Colonic mucosa (tissue), 4 donors: ENCODE measurements at regions not wholly inside any gene's neighbourhood (a gene's known extent, or its start where the extent isn't known, plus 50 kb on each side); places are given as distances from the start of the nearest gene placed in this dataset.

ENCODE experiments used
- DNase-seq: peaks from one replicate; pipeline ENCODE4 v3.0.0-alpha.2; 2020
- H3K27ac ChIP-seq: fragments of 200-600 bp; one replicate; pipeline ENCODE4 v1.8.0; 2021
- H3K27me3 ChIP-seq: fragments of 200-600 bp; one replicate; pipeline ENCODE4 v1.8.0; 2021
- H3K36me3 ChIP-seq: fragments of 200-600 bp; one replicate; pipeline ENCODE4 v1.8.0; 2021
- H3K4me1 ChIP-seq: fragments of 200-600 bp; one replicate; pipeline ENCODE4 v1.8.0; 2021; ENCODE audit warnings: mild to moderate bottlenecking
- H3K4me3 ChIP-seq: fragments of 200-600 bp; one replicate; pipeline ENCODE4 v1.8.0; 2021
- H3K9ac ChIP-seq, 2 donors: one replicate each; pipeline ENCODE4 v1.7.0; 2013; ENCODE audit warnings: control low read depth in 2 of 2, low read depth in 2 of 2, low read length in 2 of 2
- H3K9me3 ChIP-seq: fragments of 200-600 bp; one replicate; pipeline ENCODE4 v1.8.0; 2021
- intact Hi-C: fragments of 100-400 bp; cut with DNase I; formaldehyde crosslinking; loops from one replicate; pipeline ENCODE4 v1.14.1; 2022
- TF ChIP-seq, protein P1 (sequence below): fragments of 200-600 bp; IDR thresholded peaks from one replicate; pipeline ENCODE4 v1.8.0; 2022; ENCODE audit warnings: antibody characterized with exemption, mild to moderate bottlenecking
- donor health status: healthy.
- donor health status: DM: no; HTN: no; CAD: no.
- donor health status: DM: no; HTN: no; CAD: no.

DNA sequence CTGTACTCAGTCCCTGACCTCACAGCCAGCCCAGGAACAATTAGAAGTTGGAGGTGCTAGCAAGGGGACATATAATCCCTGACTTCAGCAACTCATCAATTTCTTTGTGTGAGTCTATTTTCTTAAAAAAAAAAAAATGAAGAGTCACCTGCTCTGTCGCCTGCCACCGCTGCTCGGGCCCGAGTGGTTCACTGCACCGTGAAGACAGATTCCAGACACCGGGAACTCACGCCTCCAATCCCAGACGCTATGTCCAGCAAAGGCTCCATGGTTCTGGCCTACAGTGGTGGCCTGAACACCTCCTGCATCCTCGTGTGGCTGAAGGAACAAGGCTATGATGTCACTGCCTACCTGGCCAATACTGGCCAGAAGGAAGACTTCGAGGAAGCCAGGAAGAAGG is 606.6 kb downstream of the PRELID2 start:
- no peak overlapping the region for H3K4me3 ChIP-seq
- TF ChIP-seq, protein P1, sequence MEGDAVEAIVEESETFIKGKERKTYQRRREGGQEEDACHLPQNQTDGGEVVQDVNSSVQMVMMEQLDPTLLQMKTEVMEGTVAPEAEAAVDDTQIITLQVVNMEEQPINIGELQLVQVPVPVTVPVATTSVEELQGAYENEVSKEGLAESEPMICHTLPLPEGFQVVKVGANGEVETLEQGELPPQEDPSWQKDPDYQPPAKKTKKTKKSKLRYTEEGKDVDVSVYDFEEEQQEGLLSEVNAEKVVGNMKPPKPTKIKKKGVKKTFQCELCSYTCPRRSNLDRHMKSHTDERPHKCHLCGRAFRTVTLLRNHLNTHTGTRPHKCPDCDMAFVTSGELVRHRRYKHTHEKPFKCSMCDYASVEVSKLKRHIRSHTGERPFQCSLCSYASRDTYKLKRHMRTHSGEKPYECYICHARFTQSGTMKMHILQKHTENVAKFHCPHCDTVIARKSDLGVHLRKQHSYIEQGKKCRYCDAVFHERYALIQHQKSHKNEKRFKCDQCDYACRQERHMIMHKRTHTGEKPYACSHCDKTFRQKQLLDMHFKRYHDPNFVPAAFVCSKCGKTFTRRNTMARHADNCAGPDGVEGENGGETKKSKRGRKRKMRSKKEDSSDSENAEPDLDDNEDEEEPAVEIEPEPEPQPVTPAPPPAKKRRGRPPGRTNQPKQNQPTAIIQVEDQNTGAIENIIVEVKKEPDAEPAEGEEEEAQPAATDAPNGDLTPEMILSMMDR = no peak
- H3K27ac ChIP-seq = no peak overlapping the region
- H3K4me1 ChIP-seq = no peaks in the 10 kb centered on the region
- no peak overlapping the region for H3K9ac ChIP-seq
- H3K27me3 ChIP-seq = no peaks in the 10 kb centered on the region
- no peaks in the 10 kb centered on the region for H3K36me3 ChIP-seq
- DNase-seq = no peak
- H3K9me3 ChIP-seq = no peaks in the 10 kb centered on the region
- intact Hi-C loops = no loop called here

DNA sequence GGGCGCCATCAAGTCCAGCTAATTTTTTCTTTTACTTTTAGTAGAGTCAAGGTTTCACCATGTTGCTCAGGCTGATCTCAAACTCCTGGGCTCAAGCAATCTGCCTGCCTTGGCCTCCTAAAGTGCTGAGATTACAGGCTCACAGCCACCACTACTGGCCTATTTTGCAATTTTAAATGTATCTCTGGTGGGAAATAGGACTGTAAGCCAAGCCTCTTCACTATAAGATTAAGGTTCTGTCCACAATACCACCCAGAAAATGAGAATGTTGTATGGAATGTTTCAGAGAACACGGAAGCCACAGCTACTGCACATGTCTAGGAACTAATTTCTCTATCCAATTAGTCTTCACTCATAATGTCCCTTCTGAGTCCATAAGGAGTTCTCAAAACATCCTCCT is 607.3 kb downstream of the PRELID2 start:
- Histone ChIP-seq H3K9me3 (no peaks in the 10 kb centered on the region), H3K4me3 (no peak overlapping the region), H3K27ac (no peak overlapping the region), H3K9ac (no peak overlapping the region), H3K36me3 (no peaks in the 10 kb centered on the region), H3K4me1 (no peaks in the 10 kb centered on the region), H3K27me3 (no peaks in the 10 kb centered on the region)
- TF ChIP-seq, protein P1 = no peak
- intact Hi-C loops = no loop called here
- DNase-seq = no peak

DNA sequence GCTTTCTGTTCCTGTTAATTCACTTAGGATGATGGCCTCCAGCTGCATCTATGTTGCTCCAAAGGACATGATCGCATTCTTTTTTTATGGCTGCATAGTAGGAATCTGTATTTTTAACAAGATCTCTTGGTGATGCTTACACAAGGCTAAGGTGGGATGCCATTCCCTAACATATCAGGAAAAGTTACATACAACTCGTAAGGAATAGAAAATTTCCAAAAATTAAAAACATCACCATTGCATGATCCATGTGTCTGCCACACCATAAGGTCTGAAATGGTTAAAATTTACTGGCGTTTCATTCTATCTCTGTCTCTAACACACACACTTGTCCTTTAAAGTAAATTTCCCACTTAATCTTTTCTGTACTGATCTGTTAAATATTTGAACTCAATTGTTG is 608.4 kb downstream of the PRELID2 start:
- Histone ChIP-seq H3K36me3 (no peaks in the 10 kb centered on the region), H3K9me3 (no peaks in the 10 kb centered on the region), H3K4me1 (no peaks in the 10 kb centered on the region), H3K27ac (no peak overlapping the region), H3K27me3 (no peaks in the 10 kb centered on the region), H3K4me3 (no peak overlapping the region), H3K9ac (no peak overlapping the region)
- TF ChIP-seq, protein P1 = no peak
- no peak for DNase-seq
- intact Hi-C loops = no loop called here

DNA sequence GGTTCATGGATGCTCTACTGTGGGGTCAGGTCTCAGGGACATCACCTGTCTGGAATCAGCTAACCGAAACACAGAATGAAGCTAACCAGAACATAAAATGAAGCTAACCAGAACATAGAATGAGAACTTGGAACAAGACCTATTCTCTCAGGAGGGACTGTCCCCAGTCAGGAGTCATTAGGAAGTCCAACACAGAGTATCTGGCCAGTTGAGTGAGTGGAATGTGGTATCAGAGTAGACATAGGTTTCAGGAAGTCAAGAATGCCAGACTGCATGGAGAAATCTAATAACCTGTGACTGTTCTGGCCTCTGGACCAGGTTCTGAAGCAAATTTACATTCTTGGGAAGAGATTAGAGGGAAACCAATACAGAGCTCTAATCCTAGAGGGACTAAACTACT is 609.6 kb downstream of the PRELID2 start:
- TF ChIP-seq, protein P1 = no peak
- Histone ChIP-seq H3K4me1 (no peaks in the 10 kb centered on the region), H3K36me3 (no peaks in the 10 kb centered on the region), H3K4me3 (no peak overlapping the region), H3K9ac (no peak overlapping the region), H3K9me3 (no peaks in the 10 kb centered on the region), H3K27ac (no peak overlapping the region), H3K27me3 (no peaks in the 10 kb centered on the region)
- DNase-seq = no peak
- intact Hi-C loops = no loop called here

DNA sequence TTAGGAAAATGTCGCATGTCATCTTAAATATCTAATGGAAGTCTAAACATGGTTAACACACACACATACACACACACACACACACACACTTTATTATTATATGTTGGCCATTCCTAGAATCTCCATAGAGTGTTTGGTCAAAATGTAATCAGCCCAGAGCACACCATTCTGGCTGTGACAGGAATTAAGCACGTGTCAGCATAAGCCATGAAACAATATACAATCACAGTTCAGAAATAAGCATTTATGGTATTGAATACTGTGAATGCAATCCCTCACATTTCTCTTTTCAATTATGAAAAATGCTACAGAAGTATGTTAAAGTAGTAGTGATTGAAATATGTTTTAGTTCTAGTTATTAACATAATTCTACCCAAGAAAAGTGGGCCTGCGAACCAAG is 611.6 kb downstream of the PRELID2 start:
- no peak overlapping the region for H3K4me3 ChIP-seq
- no peak overlapping the region for H3K27ac ChIP-seq
- no peaks in the 10 kb centered on the region for H3K36me3 ChIP-seq
- no peak for DNase-seq
- TF ChIP-seq, protein P1 = no peak
- no peaks in the 10 kb centered on the region for H3K4me1 ChIP-seq
- H3K9ac ChIP-seq = no peak overlapping the region
- intact Hi-C loops = no loop called here
- no peaks in the 10 kb centered on the region for H3K27me3 ChIP-seq
- no peaks in the 10 kb centered on the region for H3K9me3 ChIP-seq

DNA sequence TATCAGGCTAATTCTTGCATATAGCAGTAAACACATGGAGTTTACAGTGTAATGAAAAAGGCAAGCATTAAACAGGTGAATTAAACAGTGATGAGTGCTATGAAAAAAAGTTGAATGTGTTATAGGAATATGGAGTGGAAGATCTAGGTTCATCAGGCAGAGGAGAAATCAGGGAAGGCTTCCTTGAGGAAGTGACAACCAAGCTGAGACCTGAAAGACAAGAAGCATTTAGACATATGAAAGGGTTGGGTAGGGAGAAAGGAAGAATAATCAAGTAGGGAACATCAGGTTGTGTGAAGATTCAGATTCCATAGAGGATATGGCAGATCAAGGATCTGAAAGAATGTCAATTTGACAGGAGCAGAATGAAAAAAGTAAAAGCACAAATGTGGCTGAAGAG is 612.5 kb downstream of the PRELID2 start:
- Histone ChIP-seq H3K36me3 (no peaks in the 10 kb centered on the region), H3K4me3 (no peak overlapping the region), H3K27ac (no peak overlapping the region), H3K9me3 (no peaks in the 10 kb centered on the region), H3K27me3 (no peaks in the 10 kb centered on the region), H3K9ac (no peak overlapping the region), H3K4me1 (no peaks in the 10 kb centered on the region)
- TF ChIP-seq, protein P1 = no peak
- intact Hi-C loops = no loop called here
- DNase-seq = no peak
